Transverse colon (tissue), 4 donors: ENCODE measurements at regions not wholly inside any gene's neighbourhood (a gene's known extent, or its start where the extent isn't known, plus 50 kb on each side); places are given as distances from the start of the nearest gene placed in this dataset.

ENCODE experiments used
- DNase-seq: peaks from one replicate; pipeline ENCODE4 v3.0.0-alpha.2; 2019
- H3K27ac ChIP-seq, 4 donors: fragments of 200-600 bp; sonication (generic); 2 replicates each; pipeline ENCODE4 v1.5.1; 2016 to 2018; ENCODE audit warnings: inconsistent platforms in 4 of 4
- H3K27me3 ChIP-seq: fragments of 200-600 bp; sonication (generic); 2 replicates; pipeline ENCODE4 v1.5.1; 2017; ENCODE audit warnings: inconsistent platforms
- H3K36me3 ChIP-seq, 4 donors: fragments of 200-600 bp; sonication (generic); 2 replicates each; pipeline ENCODE4 v1.5.1; 2017 to 2019; ENCODE audit warnings: inconsistent platforms in 4 of 4
- H3K4me1 ChIP-seq, 4 donors: fragments of 200-600 bp; sonication (generic); 2 replicates each; pipeline ENCODE4 v1.5.1; 2017 to 2020; ENCODE audit warnings: inconsistent platforms in 4 of 4
- H3K4me3 ChIP-seq, 4 donors: fragments of 200-600 bp; sonication (generic); 1 replicate in 1 of 4; 2 replicates in 3 of 4; pipeline versions ENCODE4 v1.5.1 to v1.6.1; 2017 to 2019; ENCODE audit warnings: inconsistent platforms in 4 of 4
- H3K9me3 ChIP-seq, 2 donors: fragments of 200-600 bp; sonication (generic); 2 replicates each; pipeline ENCODE4 v1.5.1; 2017 to 2019; ENCODE audit warnings: inconsistent platforms in 2 of 2
- CTCF ChIP-seq, 5 experiments: fragments of 200-600 bp in 3 of 5; fragments of 450-650 bp in 2 of 5; sonication (generic) in 3 of 5; IDR thresholded peaks; 1 replicate in 2 of 5; 2 replicates in 3 of 5; pipeline ENCODE4 v1.5.1; 2016 to 2017; ENCODE audit warnings: antibody characterized with exemption in 5 of 5, inconsistent platforms in 3 of 5, mild to moderate bottlenecking in 2 of 5, moderate library complexity in 1 of 5
- EP300 ChIP-seq: sonication (generic); formaldehyde crosslinking; IDR thresholded peaks from one replicate; pipeline ENCODE4 v1.6.1; 2017; ENCODE audit warnings: antibody characterized with exemption, low read depth
- POLR2A ChIP-seq: fragments of 450-650 bp; IDR thresholded peaks from one replicate; pipeline ENCODE4 v1.6.1; 2016; ENCODE audit warnings: antibody characterized with exemption, mild to moderate bottlenecking, moderate library complexity
- POLR2AphosphoS5 ChIP-seq, 3 donors: sonication (generic); formaldehyde crosslinking; IDR thresholded peaks; one replicate each; pipeline ENCODE4 v1.6.1; 2016; ENCODE audit warnings: antibody characterized with exemption in 3 of 3
- WGBS, 2 donors: methylation state at CpG; one replicate each; pipeline ENCODE4 v1.1.5; 2018; ENCODE audit warnings: low coverage in 1 of 2; 5-methylcytosine and 5-hydroxymethylcytosine counted together
- in situ Hi-C, 4 donors: fragments of 200-750 bp; cut with MboI; loops; one replicate each; pipeline versions ENCODE4 v1.15.0 to v1.15.1; 2017; ENCODE audit warnings: low sequenced_read_pairs in 3 of 4, low pct_ligation_motif_present in 1 of 4, low pct_unique_long_range_greater_than_20kb in 1 of 4
- intact Hi-C: fragments of 100-400 bp; cut with DNase I; formaldehyde crosslinking; loops from one replicate; pipeline ENCODE4 v1.15.1; 2023; ENCODE audit warnings: low total_unique reads

GRCh38 chr13:47572375-47572774 is 428.7 kb downstream of the SUCLA2 start:
- DNase-seq = no peak
- intact Hi-C loops (no loop called here), in situ Hi-C loops (no loop called here)
- Histone ChIP-seq H3K27me3 (no peaks in the 10 kb centered on the region), H3K4me3 (no peak overlapping the region), H3K36me3 (no peaks in the 10 kb centered on the region), H3K9me3 (peaks cover 20 to 22% of the 10 kb centered on the region in 2 donors), H3K4me1 (no peaks in the 10 kb centered on the region), H3K27ac (no peak overlapping the region)
- WGBS, 2 donors = 49% methylated on average over 2 of the region's 2 CpGs; no CpG with 5 or more reads in 1 of the 2 donors
- TF ChIP-seq EP300 (no peak), CTCF (IDR thresholded peaks at IDR 0.05) (no peak), POLR2A (no peak), POLR2AphosphoS5 (IDR thresholded peaks at IDR 0.05) (no peak)

GRCh38 chr13:47564041-47564440 is 437.0 kb downstream of the SUCLA2 start:
- TF ChIP-seq POLR2A (no peak), POLR2AphosphoS5 (IDR thresholded peaks at IDR 0.05) (no peak), EP300 (no peak), CTCF (IDR thresholded peaks at IDR 0.05) (no peak)
- Histone ChIP-seq H3K4me1 (no peaks in the 10 kb centered on the region), H3K9me3 (peaks cover 0 to 7% of the 10 kb centered on the region in 2 donors), H3K4me3 (no peak overlapping the region), H3K27me3 (no peaks in the 10 kb centered on the region), H3K36me3 (no peaks in the 10 kb centered on the region), H3K27ac (no peak overlapping the region)
- in situ Hi-C loops = no loop called here
- DNase-seq = no peak
- 41% methylated on average over 7 of the region's 7 CpGs; no CpG with 5 or more reads in 1 of the 2 donors for WGBS, 2 donors
- intact Hi-C loops = no loop called here

- Histone ChIP-seq H3K36me3 (no peaks in the 10 kb centered on the region), H3K9me3 (no peaks in the 10 kb centered on the region), H3K27me3 (no peaks in the 10 kb centered on the region), H3K4me1 (no peaks in the 10 kb centered on the region), H3K27ac (no peak overlapping the region), H3K4me3 (no peak overlapping the region)
- 93% methylated on average over 3 of the region's 3 CpGs; no CpG with 5 or more reads in 1 of the 2 donors for WGBS, 2 donors
- TF ChIP-seq POLR2AphosphoS5 (IDR thresholded peaks at IDR 0.05) = no peak
- no peak for TF ChIP-seq POLR2A
- no peak for TF ChIP-seq EP300
- TF ChIP-seq CTCF (IDR thresholded peaks at IDR 0.05) = no peak
- DNase-seq = no peak
- intact Hi-C loops (no loop called here), in situ Hi-C loops (no loop called here)
These were observed 444.4 kb downstream of the SUCLA2 start for GRCh38 chr13:47556703-47557102.

GRCh38 chr13:47555235-47555634 is 445.8 kb downstream of the SUCLA2 start:
- intact Hi-C loops (no loop called here), in situ Hi-C loops (no loop called here)
- no peak for TF ChIP-seq POLR2A
- no peak for TF ChIP-seq EP300
- no peak for TF ChIP-seq POLR2AphosphoS5 (IDR thresholded peaks at IDR 0.05)
- no peak for TF ChIP-seq CTCF (IDR thresholded peaks at IDR 0.05)
- Histone ChIP-seq H3K27ac (no peak overlapping the region), H3K4me1 (no peaks in the 10 kb centered on the region), H3K36me3 (no peaks in the 10 kb centered on the region), H3K4me3 (no peak overlapping the region), H3K27me3 (no peaks in the 10 kb centered on the region), H3K9me3 (no peaks in the 10 kb centered on the region)
- DNase-seq = no peak
- WGBS, 2 donors = 67% methylated on average over 1 of the region's 1 CpG
